HS-5 (cell line): ENCODE measurements at regions not wholly inside any gene's neighbourhood (a gene's known extent, or its start where the extent isn't known, plus 50 kb on each side); places are given as distances from the start of the nearest gene placed in this dataset.

ENCODE experiments used
- DNase-seq: peaks from one replicate; pipeline ENCODE4 v3.0.0-alpha.2; 2012; ENCODE audit warnings: low read depth

DNA sequence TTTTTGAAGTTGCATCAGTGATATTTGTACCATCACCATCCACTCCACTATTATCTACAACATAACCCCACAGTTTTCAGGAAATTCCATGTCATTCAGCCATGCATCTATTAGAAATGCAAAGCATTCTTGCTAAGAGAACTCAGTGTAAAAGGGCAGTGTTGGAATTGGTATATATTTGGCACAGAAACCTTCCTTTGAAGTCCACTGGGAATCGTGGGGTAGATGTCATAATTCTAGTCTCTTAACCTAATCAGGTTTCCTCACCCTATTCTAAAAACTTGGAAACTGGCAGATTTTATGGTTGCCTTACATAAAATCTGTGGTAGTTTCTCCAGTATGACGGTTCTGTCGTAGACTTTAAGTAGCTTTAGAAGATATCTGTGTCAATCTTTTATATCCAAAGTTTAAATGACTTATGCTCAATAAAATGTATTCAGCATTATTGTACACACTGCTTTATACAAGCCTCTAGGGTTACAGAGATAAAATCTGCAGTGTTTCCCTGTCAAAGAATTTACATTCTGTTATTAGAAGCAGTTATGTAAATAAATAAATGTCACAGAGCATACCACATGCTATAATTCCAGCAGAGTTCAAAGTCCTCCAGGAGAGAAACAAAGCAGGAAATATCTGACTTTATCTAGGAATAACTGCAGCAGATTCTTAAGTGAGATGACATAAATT lies 704.4 kb upstream of the CELF2 start:
- no peak for DNase-seq

GRCh38 chr10:10314626-10315025 lies 703.0 kb upstream of the CELF2 start:
- no peak for DNase-seq

- DNase-seq = no peak
Observed at GRCh38 chr10:10315989-10316388, 701.7 kb upstream of the CELF2 start.

DNA sequence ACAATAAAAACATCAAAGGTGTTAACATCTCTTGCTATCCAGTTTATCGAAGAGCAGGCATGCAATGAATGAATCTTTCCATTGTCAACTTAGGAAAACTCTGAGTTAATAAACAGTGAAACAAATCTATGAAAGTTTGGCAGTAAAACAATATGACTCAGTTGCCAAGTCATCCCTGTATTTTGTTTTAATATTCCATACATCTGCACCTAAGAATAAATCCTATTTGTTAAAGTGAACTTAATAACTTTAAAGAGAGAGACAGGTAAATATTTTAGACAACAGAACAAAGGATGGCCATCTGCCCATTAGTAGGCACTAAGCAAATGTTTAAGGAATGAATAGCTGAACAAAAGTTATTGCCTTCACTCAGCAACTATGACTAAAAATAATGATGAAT lies 700.5 kb upstream of the CELF2 start:
- no peak for DNase-seq

GRCh38 chr10:10318856-10319255 lies 698.8 kb upstream of the CELF2 start:
- no peak for DNase-seq

DNA sequence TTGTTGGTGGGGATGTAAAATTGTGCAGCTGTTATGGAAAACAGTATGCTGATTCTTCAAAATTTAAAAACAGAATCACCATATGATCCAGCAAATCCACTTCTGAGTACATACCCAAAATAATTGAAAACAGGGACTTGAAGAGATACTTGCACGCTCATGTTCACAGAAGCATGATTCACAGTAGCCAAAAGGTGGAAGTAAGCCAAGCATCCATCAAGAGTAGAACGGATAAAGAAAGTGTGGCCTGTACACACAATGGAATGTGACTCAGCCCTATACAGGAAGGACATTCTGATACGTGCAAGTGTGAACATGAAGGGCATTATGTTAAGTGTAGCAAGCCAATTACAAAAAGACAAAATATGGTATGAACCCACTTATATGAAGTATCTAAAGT lies 696.7 kb upstream of the CELF2 start:
- DNase-seq = peak; percentile 23

- DNase-seq = no peak
Observed at GRCh38 chr10:10326116-10326515, 691.6 kb upstream of the CELF2 start.

- no peak for DNase-seq
Observed at GRCh38 chr10:10327934-10328333, 689.7 kb upstream of the CELF2 start.

DNA sequence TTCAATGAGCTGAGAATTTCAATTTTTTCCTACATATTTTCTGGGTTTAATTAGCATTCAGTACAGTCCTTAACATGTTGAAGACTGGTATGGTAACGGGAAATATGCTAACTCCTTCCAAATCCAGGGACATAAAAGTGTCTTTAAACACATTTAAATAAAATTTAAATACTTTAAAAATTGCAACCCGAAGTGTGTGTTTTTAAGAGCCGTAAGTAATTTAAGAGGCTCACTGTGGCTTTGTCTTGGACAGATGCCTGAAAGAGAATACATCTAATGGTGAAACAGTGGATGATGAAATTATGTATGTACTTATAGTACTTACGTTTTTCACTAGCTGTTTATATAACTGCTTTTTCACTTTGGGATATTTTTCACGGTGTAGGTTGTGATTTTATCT lies 687.3 kb upstream of the CELF2 start:
- no peak for DNase-seq

GRCh38 chr10:10332786-10333185 lies 684.9 kb upstream of the CELF2 start:
- DNase-seq = no peak

DNA sequence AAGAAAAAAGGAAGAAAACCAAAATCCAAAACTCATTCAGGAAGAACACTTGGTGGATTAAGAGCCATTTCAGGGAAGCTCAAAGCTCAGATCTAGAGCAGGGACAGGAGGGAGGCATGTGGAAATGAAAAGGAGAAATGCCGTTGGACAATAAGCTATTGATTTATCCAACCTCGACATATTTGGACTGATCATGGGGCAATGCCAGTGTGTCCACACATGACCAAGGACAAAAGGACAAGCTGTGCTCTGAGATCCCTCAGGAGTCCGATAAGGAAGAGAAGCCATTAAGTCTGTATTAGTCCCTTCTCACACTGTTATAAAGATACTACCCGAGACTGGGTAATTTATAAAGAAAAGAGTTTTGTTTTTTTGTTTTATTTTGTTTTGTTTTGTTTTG lies 684.0 kb upstream of the CELF2 start:
- DNase-seq = no peak

- no peak for DNase-seq
Observed at GRCh38 chr10:10338339-10338738, 679.3 kb upstream of the CELF2 start.

DNA sequence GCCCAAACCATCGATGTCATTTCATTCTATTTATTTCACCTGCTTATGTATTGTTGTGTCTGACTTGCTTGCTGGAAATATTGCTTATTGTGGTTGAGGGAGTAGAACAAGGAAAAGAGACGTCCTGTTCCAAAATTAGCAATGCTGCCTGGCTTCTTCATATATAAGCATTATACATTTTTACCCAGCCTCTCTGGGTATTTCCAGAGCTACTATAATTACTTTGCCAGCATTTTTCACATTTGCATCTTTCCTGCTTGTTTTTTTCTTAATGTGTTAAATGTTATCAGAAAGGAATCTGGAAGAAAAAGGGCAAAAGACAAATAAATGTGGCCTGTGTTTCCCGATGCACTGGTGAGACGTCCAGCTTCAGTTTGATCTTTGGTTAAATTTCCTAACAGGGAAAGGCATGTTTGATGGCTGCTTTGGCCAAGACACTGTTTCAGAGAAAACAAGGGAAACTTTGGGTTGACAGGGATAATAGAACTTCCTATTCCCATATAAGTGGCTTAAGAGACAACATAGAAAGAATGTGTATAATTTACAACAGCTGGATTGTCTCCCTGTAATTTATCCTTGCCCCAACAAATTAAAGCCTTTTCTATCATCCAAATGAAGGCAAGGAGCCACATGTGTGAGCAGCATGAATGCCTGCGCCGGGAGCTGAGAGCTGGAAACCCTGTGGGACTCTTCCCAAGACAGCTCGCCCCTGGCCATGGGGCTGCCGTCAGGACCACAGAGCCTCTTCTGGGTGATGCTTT lies 671.1 kb upstream of the CELF2 start:
- DNase-seq = no peak

DNA sequence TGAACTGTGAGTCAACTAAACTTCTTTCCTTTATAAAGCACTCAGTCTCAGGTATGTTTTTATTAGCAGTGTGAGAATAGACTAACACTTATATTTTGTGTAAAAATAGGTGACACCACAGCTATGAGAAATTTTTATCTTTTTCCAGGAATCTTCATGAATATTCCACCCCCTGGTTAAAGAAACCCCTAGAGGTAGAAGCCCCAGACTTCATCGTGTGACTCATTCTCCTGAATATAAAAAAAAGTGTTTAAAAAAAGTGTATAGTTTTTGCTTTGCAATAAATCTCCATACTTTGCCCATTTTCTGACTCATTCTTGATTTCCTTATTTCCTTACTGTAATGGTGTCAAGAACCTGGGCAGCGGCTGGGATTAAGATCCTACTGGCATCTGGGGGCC lies 667.6 kb upstream of the CELF2 start:
- no peak for DNase-seq

DNA sequence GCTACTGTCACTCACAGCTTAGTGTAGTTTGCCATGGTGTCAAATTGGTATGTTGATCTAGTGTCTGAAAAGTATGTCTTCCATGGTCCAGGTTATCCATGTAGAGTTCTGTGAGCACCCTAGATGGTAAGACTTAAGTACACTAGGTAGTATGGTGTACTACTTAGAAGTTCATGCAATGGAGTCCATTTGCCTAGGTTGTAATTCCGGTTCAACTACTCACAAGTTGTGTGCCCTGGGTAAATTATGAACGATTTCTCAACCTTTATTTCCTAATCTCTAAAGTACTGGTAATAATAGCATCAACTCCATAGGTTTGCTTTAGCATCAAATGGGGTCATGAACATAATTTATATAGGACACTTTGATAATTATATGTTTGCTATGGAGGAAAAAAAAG lies 666.2 kb upstream of the CELF2 start:
- DNase-seq = no peak

DNA sequence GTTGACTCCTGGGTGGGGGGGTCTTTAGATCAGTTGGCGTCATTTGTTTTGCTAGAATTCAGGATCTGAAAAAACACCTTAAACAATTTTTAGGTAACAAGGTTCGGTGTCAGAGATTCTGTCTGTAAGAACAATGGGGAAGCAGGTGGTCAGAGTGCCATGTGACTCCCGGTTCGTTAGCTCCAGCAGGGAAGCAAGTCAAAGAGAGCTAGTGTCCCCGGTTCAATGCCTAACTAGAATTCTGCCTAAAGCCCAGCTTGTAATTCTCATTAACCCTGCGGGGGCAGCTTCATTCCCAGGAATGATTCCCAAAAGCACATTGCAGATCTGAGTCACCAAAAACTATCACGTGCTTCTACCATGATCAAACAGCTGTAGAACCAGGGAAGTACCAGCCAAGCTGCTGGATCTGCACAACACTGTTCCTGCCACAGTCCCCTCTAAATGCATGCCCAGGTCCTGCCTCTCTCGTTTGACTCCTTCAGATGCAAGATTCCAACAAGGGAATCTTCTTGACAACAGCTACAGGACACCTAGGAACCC lies 664.3 kb upstream of the CELF2 start:
- no peak for DNase-seq

DNA sequence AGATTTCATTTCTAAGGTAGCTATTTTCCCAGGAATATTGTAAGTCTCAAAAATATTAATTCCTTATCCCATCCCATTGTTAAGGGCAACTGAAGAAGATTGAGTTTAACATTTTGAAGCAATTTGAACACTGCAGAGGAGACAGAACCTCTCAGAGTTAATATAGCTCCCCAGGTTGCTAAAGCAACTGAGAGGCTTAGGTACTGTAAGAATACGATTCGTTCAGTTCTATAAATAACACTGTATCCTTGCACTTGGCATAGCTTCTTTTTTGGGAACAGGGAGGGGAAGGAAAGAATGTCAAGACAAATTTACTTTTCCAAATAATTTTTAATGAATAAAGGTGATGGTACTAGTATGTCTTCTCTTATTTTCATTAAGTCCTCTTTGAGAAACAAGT lies 658.4 kb upstream of the CELF2 start:
- no peak for DNase-seq

DNA sequence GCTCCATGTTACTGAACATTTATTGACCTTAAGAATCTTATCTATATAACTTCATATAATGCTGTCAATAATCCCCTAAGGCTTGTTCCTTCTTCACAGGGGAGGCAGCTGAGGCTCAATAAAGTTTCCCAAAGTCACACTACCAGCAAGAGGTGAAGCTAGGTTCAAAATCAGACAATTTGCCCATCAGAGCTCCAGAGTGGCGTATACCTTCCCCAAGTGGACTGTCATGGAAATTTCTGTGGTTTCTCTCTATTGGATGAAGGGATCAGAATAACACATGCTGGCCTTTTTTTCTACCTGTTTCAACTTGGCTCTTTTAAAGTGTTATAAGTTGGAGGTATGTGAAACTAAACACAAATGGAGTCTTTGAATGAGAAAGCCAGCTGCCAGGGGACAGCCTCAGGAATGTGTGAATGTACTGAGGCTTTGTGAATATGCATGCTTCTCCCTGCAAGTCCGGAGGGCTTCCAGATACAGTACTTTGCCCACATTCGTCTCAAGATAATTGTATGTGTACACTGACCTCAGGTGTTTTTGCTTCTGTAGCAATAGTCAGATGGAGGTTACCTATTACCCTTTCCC lies 656.3 kb upstream of the CELF2 start:
- DNase-seq = no peak

GRCh38 chr10:10362800-10363199 lies 654.9 kb upstream of the CELF2 start:
- DNase-seq = no peak

DNA sequence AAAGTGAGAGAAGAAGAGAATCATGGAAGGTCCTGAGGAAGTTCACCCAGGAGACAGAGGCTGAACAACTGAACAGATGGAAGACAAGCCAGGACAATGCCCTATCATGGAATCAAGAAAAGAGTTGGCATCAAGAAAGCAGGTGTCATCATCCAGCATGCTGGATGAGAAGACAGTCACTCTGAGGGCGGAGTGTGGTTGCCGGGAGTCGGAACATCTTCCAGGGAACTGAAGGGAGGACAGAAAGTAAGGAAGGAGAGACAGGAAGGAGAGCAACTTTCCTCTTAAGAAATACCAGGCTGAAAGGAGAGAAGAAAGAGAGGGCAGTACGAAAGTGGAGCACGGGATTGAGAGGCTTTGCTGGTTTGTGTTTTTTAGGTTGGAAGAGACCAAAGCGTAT lies 654.5 kb upstream of the CELF2 start:
- no peak for DNase-seq

- no peak for DNase-seq
Observed at GRCh38 chr10:10364902-10365301, 652.8 kb upstream of the CELF2 start.

GRCh38 chr10:10365676-10366075 lies 652.0 kb upstream of the CELF2 start:
- no peak for DNase-seq

GRCh38 chr10:10366836-10367235 lies 650.8 kb upstream of the CELF2 start:
- no peak for DNase-seq
